ENCODE measurements at regions not wholly inside any gene's neighbourhood (a gene's known extent, or its start where the extent isn't known, plus 50 kb on each side); places are given as distances from the start of the nearest gene placed in this dataset.

- no peak overlapping the region for H3K27ac ChIP-seq (ENCODE audit: low read depth, low read length)
- H3K36me3 ChIP-seq (ENCODE audit: control insufficient read depth in 2 of 4, insufficient read depth in 4 of 4, low read length in 3 of 4): no peaks in the 10 kb centered on the region
- H3K14ac ChIP-seq (ENCODE audit: insufficient read length): no peak overlapping the region
- H3K23ac ChIP-seq (ENCODE audit: insufficient read length): no peak overlapping the region
- H2BK15ac ChIP-seq (ENCODE audit: low read length): no peak overlapping the region
- H3K4me2 ChIP-seq (ENCODE audit: insufficient read depth in 1 of 2, low read depth in 2 of 2, low read length in 2 of 2): no peak overlapping the region
- 88% methylated on average over 15 of the region's 15 CpGs; no CpG with 5 or more reads in 1 of the 2 experiments for WGBS, 2 experiments (ENCODE audit: extremely low coverage in 1 of 2, insufficient coverage in 1 of 2, insufficient read length in 1 of 2, insufficient replicate concordance in 2 of 2, low coverage in 1 of 2, low lambda C conversion rate in 2 of 2, missing lambda C conversion rate in 1 of 2)
- H2BK5ac ChIP-seq (ENCODE audit: low read depth, low read length): no peak overlapping the region
- CTCF ChIA-PET (ENCODE audit: partially characterized antibody): interaction anchor here (0.5 to 1.4 kb wide), 3 partner anchors 14 to 206 kb away, joined by 3 to 7 read pairs (median 6); no protein-coding TSS in a partner anchor
- H3K9ac ChIP-seq (replicated peaks in 1 of 4; ENCODE audit: extremely low read depth in 1 of 4, low read depth in 3 of 4, low read length in 3 of 4): no peak overlapping the region
- peaks cover 0 to 3% (median 0%) of the 10 kb centered on the region in 4 experiments; a peak in 1 of 7 replicates for H3K27me3 ChIP-seq (replicated peaks in 1 of 4; ENCODE audit: control insufficient read depth in 3 of 4, extremely low read depth in 1 of 4, insufficient read depth in 3 of 4, low read length in 3 of 4)
- H3K18ac ChIP-seq (ENCODE audit: extremely low read depth, low read length): no peak overlapping the region
- H4K8ac ChIP-seq (ENCODE audit: extremely low read depth, insufficient read depth, low read length): no peak overlapping the region
- no peak overlapping the region for H2BK20ac ChIP-seq (ENCODE audit: low read length)
- H2BK120ac ChIP-seq (replicated peaks; ENCODE audit: low read depth, low read length): no peak overlapping the region
- H3K79me1 ChIP-seq (ENCODE audit: low read depth, low read length): no peaks in the 10 kb centered on the region
- H3K56ac ChIP-seq (replicated peaks; ENCODE audit: insufficient read length, low read depth, low read length): no peak overlapping the region
- no peak overlapping the region for H2BK12ac ChIP-seq (ENCODE audit: low read depth, low read length)
- H4K20me1 ChIP-seq (replicated peaks in 1 of 2; ENCODE audit: control insufficient read depth in 1 of 2, insufficient read depth in 2 of 2, low read length in 2 of 2): no peaks in the 10 kb centered on the region
- H3K79me2 ChIP-seq (ENCODE audit: control insufficient read depth in 1 of 2, insufficient read depth in 2 of 2, low read length in 2 of 2): no peaks in the 10 kb centered on the region
- no peaks in the 10 kb centered on the region for H3K23me2 ChIP-seq (ENCODE audit: low read depth, low read length)
- FAIRE-seq (no peak), DNase-seq (ENCODE audit: low read depth in 1 of 2, low spot score in 2 of 2) (no peak)
- no peak overlapping the region for H3K4me3 ChIP-seq (ENCODE audit: extremely low read depth in 1 of 4, insufficient read depth in 2 of 4, low read depth in 3 of 4, low read length in 4 of 4)
- no peak overlapping the region for H3K4ac ChIP-seq (replicated peaks; ENCODE audit: insufficient read length, low read depth, low read length)
- POLR2A ChIA-PET (ENCODE audit: partially characterized antibody): no interaction called here
- no peaks in the 10 kb centered on the region for H3K4me1 ChIP-seq (replicated peaks in 1 of 4; ENCODE audit: control insufficient read depth in 3 of 4, insufficient read depth in 4 of 4, low read length in 3 of 4)
- no peak overlapping the region for H2AK5ac ChIP-seq (ENCODE audit: low read depth, low read length)
- H4K5ac ChIP-seq (ENCODE audit: insufficient read length, low read depth, low read length): no peak overlapping the region
- H3K9me3 ChIP-seq (ENCODE audit: insufficient read depth in 2 of 2, low read depth in 1 of 2, low read length in 1 of 2): no peaks in the 10 kb centered on the region
- no peak overlapping the region for H4K91ac ChIP-seq (replicated peaks; ENCODE audit: insufficient read length, low read length)
- H2AFZ ChIP-seq (ENCODE audit: low read length): no peak overlapping the region
- TF ChIP-seq SIX5 (IDR thresholded peaks at IDR 0.05; ENCODE audit: low read depth, low read length): no peak
- TF ChIP-seq, protein P1, sequence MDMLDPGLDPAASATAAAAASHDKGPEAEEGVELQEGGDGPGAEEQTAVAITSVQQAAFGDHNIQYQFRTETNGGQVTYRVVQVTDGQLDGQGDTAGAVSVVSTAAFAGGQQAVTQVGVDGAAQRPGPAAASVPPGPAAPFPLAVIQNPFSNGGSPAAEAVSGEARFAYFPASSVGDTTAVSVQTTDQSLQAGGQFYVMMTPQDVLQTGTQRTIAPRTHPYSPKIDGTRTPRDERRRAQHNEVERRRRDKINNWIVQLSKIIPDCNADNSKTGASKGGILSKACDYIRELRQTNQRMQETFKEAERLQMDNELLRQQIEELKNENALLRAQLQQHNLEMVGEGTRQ (IDR thresholded peaks at IDR 0.05; ENCODE audit: low read length): no peak
- no peak for TF ChIP-seq BCL11A (IDR thresholded peaks at IDR 0.05; ENCODE audit: low read depth in 2 of 2, low read length in 2 of 2)
- TF ChIP-seq, protein P2, sequence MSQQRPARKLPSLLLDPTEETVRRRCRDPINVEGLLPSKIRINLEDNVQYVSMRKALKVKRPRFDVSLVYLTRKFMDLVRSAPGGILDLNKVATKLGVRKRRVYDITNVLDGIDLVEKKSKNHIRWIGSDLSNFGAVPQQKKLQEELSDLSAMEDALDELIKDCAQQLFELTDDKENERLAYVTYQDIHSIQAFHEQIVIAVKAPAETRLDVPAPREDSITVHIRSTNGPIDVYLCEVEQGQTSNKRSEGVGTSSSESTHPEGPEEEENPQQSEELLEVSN (IDR thresholded peaks at IDR 0.05): no peak
- TF ChIP-seq JUND (IDR thresholded peaks at IDR 0.05; ENCODE audit: low read length): no peak
- no peak for TF ChIP-seq SP1 (IDR thresholded peaks at IDR 0.05; ENCODE audit: low read depth, low read length)
- TF ChIP-seq ZNF274 (IDR thresholded peaks at IDR 0.05; ENCODE audit: borderline replicate concordance, extremely low read depth, low read length): no peak
- no peak for TF ChIP-seq CBX8 (IDR thresholded peaks at IDR 0.05; ENCODE audit: borderline replicate concordance, low read depth, low read length)
- no peak for TF ChIP-seq EP300 (IDR thresholded peaks at IDR 0.05; ENCODE audit: borderline replicate concordance in 1 of 2, low read depth in 2 of 2, low read length in 2 of 2)
- no peak for TF ChIP-seq SRF (IDR thresholded peaks at IDR 0.05; ENCODE audit: low read depth, low read length)
- TF ChIP-seq TEAD4 (IDR thresholded peaks at IDR 0.05; ENCODE audit: low read depth, low read length): no peak
These were observed 213.7 kb upstream of the PPARGC1A start for GRCh38 chr4:24103434-24104157.
